A549 (cell line): ENCODE measurements at regions not wholly inside any gene's neighbourhood (a gene's known extent, or its start where the extent isn't known, plus 50 kb on each side); places are given as distances from the start of the nearest gene placed in this dataset.

Experiments used
- ATAC-seq, 2 experiments: fragments of 200-7000 bp in 1 of 2; fragments of >200 bp in 1 of 2; cut with Nextera tagmentation in 1 of 2; cut with Tn5 transposase in 1 of 2; 3 replicates each; pipeline versions ENCODE4 v1.8.0 to v1.9.1; 2018 to 2020; ENCODE audit warnings: mild to moderate bottlenecking in 1 of 2, moderate library complexity in 1 of 2
- CTCF ChIA-PET: fragments of 300-600 bp; sonication (Branson Sonifier 250); formaldehyde crosslinking; extraction: SDS; loops from one replicate; lab custom pipeline; 2021; ENCODE audit warnings: antibody characterized with exemption, inconsistent platforms; lab: Yijun Ruan, JAX
- POLR2A ChIA-PET: fragments of 350-600 bp; formaldehyde crosslinking; extraction: SDS; loops from one replicate; lab custom pipeline; 2021; ENCODE audit warnings: antibody characterized with exemption, inconsistent platforms; lab: Yijun Ruan, JAX
- DNase-seq, 2 experiments: peaks; one replicate each; pipeline versions ENCODE4 v3.0.0 to v3.0.0-alpha.2; 2011 to 2016; ENCODE audit warnings: low read depth in 1 of 2, low spot score in 1 of 2
- FAIRE-seq: peaks from 2 replicates; lab custom pipeline; 2011; peaks lifted over from hg19 to GRCh38; lab: Jason Lieb, UNC
- H3K27ac ChIP-seq, 2 experiments: fragments of >200 bp; sonication (Bioruptor Twin); formaldehyde crosslinking; 3 replicates each; pipeline ENCODE4 v1.5.1; 2016 to 2017
- H3K4me1 ChIP-seq: fragments of >200 bp; sonication (Bioruptor Twin); formaldehyde crosslinking; 3 replicates; pipeline ENCODE4 v1.6.1; 2016
- H3K4me2 ChIP-seq: fragments of >200 bp; sonication (Bioruptor Twin); formaldehyde crosslinking; 3 replicates; pipeline ENCODE4 v1.6.1; 2016
- H3K4me3 ChIP-seq: fragments of >200 bp; sonication (Bioruptor Twin); formaldehyde crosslinking; 3 replicates; pipeline ENCODE4 v1.5.1; 2016
- H3K9me3 ChIP-seq: fragments of >200 bp; sonication (Bioruptor Twin); formaldehyde crosslinking; 3 replicates; pipeline ENCODE4 v1.6.1; 2016
- CHD2 ChIP-seq: fragments of 150-350 bp; IDR thresholded peaks from 2 replicates; pipeline ENCODE4 v1.6.1; 2014; ENCODE audit warnings: low read length; ENCODE audit not compliant: partially characterized antibody
- CHD4 ChIP-seq: fragments of 200-600 bp; sonication (generic); IDR thresholded peaks from 2 replicates; pipeline ENCODE4 v1.6.1; 2016; ENCODE audit warnings: antibody characterized with exemption, mild to moderate bottlenecking, borderline replicate concordance
- EHF ChIP-seq: fragments of 250-450 bp; sonication (Bioruptor Pico); IDR thresholded peaks from 2 replicates; pipeline ENCODE4 v1.5.0; 2020; ENCODE audit warnings: mild to moderate bottlenecking
- EP300 ChIP-seq, 2 experiments: fragments of >200 bp; sonication (Bioruptor Twin); formaldehyde crosslinking; IDR thresholded peaks; 2 replicates in 1 of 2; 3 replicates in 1 of 2; pipeline ENCODE4 v1.6.1; 2016 to 2017
- ESRRA ChIP-seq: fragments of 150-350 bp; IDR thresholded peaks from 2 replicates; pipeline ENCODE4 v1.6.1; 2014; ENCODE audit warnings: mild to moderate bottlenecking, low read length, borderline replicate concordance
- FOSB ChIP-seq: fragments of 250-450 bp; sonication (Bioruptor Pico); IDR thresholded peaks from 2 replicates; pipeline ENCODE4 v1.5.0; 2020; ENCODE audit warnings: mild to moderate bottlenecking, moderate library complexity
- FOSL2 ChIP-seq, 2 experiments: fragments of 450-650 bp in 1 of 2; fragments of >200 bp in 1 of 2; sonication (Bioruptor Twin) in 1 of 2; formaldehyde crosslinking; IDR thresholded peaks; 2 replicates each; pipeline versions ENCODE4 v1.5.0 to v1.6.1; 2016 to 2020; ENCODE audit warnings: mild to moderate bottlenecking in 1 of 2, moderate library complexity in 1 of 2
- GATA3 ChIP-seq: IDR thresholded peaks from 2 replicates; pipeline ENCODE4 v1.6.1; 2012; ENCODE audit warnings: borderline replicate concordance
- HOXA7 ChIP-seq: fragments of 250-450 bp; sonication (Bioruptor Pico); IDR thresholded peaks from 2 replicates; pipeline ENCODE4 v1.5.0; 2020; ENCODE audit warnings: mild to moderate bottlenecking, moderate library complexity
- JUN ChIP-seq, 2 experiments: fragments of >200 bp; sonication (Bioruptor Twin); formaldehyde crosslinking; IDR thresholded peaks; 2 replicates in 1 of 2; 3 replicates in 1 of 2; pipeline ENCODE4 v1.6.1; 2016 to 2017
- KDM5A ChIP-seq: fragments of 200-600 bp; sonication (generic); IDR thresholded peaks from 2 replicates; pipeline ENCODE4 v1.6.1; 2016; ENCODE audit warnings: antibody characterized with exemption, mild to moderate bottlenecking
- NFE2L2 ChIP-seq: fragments of 150-350 bp; conservative IDR thresholded peaks from 2 replicates; pipeline ENCODE4 v1.6.1; 2014; ENCODE audit warnings: low read length
- NPAS2 ChIP-seq: fragments of 250-450 bp; sonication (Bioruptor Pico); IDR thresholded peaks from 2 replicates; pipeline ENCODE4 v1.8.0; 2022; ENCODE audit warnings: mild to moderate bottlenecking, moderate library complexity, borderline replicate concordance
- PHF8 ChIP-seq: fragments of 200-600 bp; sonication (generic); IDR thresholded peaks from 2 replicates; pipeline ENCODE4 v1.6.1; 2016; ENCODE audit warnings: low read depth, mild to moderate bottlenecking, antibody characterized with exemption, moderate library complexity, borderline replicate concordance
- RAD21 ChIP-seq, 2 experiments: fragments of >200 bp in 1 of 2; sonication (Bioruptor Twin) in 1 of 2; formaldehyde crosslinking in 1 of 2; IDR thresholded peaks in 1 of 2; conservative IDR thresholded peaks in 1 of 2; 2 replicates in 1 of 2; 3 replicates in 1 of 2; pipeline ENCODE4 v1.6.1; 2012 to 2018; ENCODE audit warnings: inconsistent platforms in 1 of 2
- RARB ChIP-seq: fragments of 250-450 bp; sonication (Bioruptor Pico); IDR thresholded peaks from 2 replicates; pipeline ENCODE4 v1.8.0; 2021; ENCODE audit warnings: mild to moderate bottlenecking, moderate library complexity
- RCOR1 ChIP-seq: fragments of 150-350 bp; IDR thresholded peaks from 2 replicates; pipeline ENCODE4 v1.6.1; 2014; ENCODE audit warnings: antibody characterized with exemption, low read length, low read depth
- RFX5 ChIP-seq: fragments of 450-650 bp; IDR thresholded peaks from 2 replicates; pipeline ENCODE4 v1.7.1; 2014; ENCODE audit warnings: antibody characterized with exemption, mild to moderate bottlenecking, moderate library complexity
- RNF2 ChIP-seq: fragments of 200-600 bp; sonication (generic); IDR thresholded peaks from 2 replicates; pipeline ENCODE4 v1.6.1; 2016; ENCODE audit warnings: low read depth, mild to moderate bottlenecking, antibody characterized with exemption, moderate library complexity, borderline replicate concordance
- SREBF2 ChIP-seq: fragments of 450-650 bp; IDR thresholded peaks from 2 replicates; pipeline ENCODE4 v1.6.1; 2014; ENCODE audit warnings: mild to moderate bottlenecking, moderate library complexity
- ZC3H11A ChIP-seq: fragments of 450-650 bp; IDR thresholded peaks from 2 replicates; pipeline ENCODE4 v1.6.1; 2014; ENCODE audit warnings: antibody characterized with exemption, mild to moderate bottlenecking
- WGBS: methylation state at CpG from one replicate; pipeline ENCODE4 v1.1.6; 2017; ENCODE audit errors: missing lambda C conversion rate; 5-methylcytosine and 5-hydroxymethylcytosine counted together
- TF ChIP-seq, protein P1 (sequence below): IDR thresholded peaks from 2 replicates; pipeline ENCODE4 v1.6.1; 2012
- TF ChIP-seq, protein P2 (sequence below): fragments of >200 bp; sonication (Bioruptor Twin); formaldehyde crosslinking; IDR thresholded peaks from 3 replicates; pipeline ENCODE4 v1.5.1; 2016
- TF ChIP-seq, protein P3 (sequence below): fragments of >200 bp; sonication (Bioruptor Twin); formaldehyde crosslinking; IDR thresholded peaks from 3 replicates; pipeline ENCODE4 v1.6.1; 2016
- TF ChIP-seq, protein P4 (sequence below): fragments of 150-350 bp; IDR thresholded peaks from 2 replicates; pipeline ENCODE4 v1.6.1; 2014; ENCODE audit warnings: low read depth, mild to moderate bottlenecking, low read length
- TF ChIP-seq, protein P5 (sequence below): fragments of 250-450 bp; sonication (Bioruptor Pico); IDR thresholded peaks from 2 replicates; pipeline ENCODE4 v1.5.0; 2020; ENCODE audit warnings: low read depth, mild to moderate bottlenecking, moderate library complexity

DNA sequence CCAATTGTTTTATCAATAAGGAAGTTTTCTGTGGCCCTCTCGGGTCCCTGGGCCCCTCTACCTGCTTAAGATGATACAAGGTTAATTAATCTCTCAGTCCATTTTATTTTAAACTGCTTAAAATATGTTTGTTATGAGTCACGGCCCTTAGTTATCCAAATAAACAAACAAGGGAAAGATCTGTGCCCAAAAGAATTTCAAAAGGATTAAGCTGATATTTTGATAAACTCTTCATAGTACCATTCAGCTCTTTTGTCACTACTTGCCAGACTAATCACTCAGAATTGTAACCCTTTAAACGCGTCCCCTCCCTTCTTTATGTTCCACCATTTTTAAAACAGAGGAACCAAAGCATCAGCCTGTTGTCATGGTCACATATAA, 144.7 kb upstream of the STK17B start:
- ChIA-PET CTCF (interaction anchor here (0.6 to 1.4 kb wide), 2 partner anchors 8 to 14 kb away, joined by 3 read pairs; no protein-coding TSS in a partner anchor), POLR2A (no interaction called here)
- FAIRE-seq: no peak
- TF ChIP-seq NFE2L2: no peak
- TF ChIP-seq CHD2: no peak
- 0 out of 2 replicates have a peak, but pooled peaks have one; percentile 38 for TF ChIP-seq GATA3
- TF ChIP-seq KDM5A: no peak
- no peak for TF ChIP-seq CHD4
- no peak for TF ChIP-seq EP300 (IDR thresholded peaks at IDR 0.05)
- no peak for TF ChIP-seq RARB (CRISPR knock-in tag)
- TF ChIP-seq JUN (IDR thresholded peaks at IDR 0.05): no peak
- no peak for TF ChIP-seq FOSL2 (IDR thresholded peaks at IDR 0.05)
- 0 out of 2 replicates have a peak, but pooled peaks have one; percentile 45 for TF ChIP-seq FOSL2 (CRISPR knock-in tag; IDR thresholded peaks at IDR 0.05)
- TF ChIP-seq RNF2: no peak
- TF ChIP-seq, all 56 proteins: peak for 2
- Histone ChIP-seq H3K4me1 (peaks cover 27% of the 10 kb centered on the region), H3K4me3 (no peak overlapping the region; the same call in 2 of the 3 replicates), H3K9me3 (no peaks in the 10 kb centered on the region), H3K27ac (peak overlapping the region; percentile 37 to 67; a peak in 5 of 6 replicates), H3K4me2 (peak overlapping the region; percentile 68)
- 19% methylated on average over 4 of the region's 4 CpGs for WGBS
- ATAC-seq (peak in 1 of 2 experiments; percentile 41; a peak in 3 of 6 replicates), DNase-seq (peak in 1 of 2 experiments; percentile 20)

DNA sequence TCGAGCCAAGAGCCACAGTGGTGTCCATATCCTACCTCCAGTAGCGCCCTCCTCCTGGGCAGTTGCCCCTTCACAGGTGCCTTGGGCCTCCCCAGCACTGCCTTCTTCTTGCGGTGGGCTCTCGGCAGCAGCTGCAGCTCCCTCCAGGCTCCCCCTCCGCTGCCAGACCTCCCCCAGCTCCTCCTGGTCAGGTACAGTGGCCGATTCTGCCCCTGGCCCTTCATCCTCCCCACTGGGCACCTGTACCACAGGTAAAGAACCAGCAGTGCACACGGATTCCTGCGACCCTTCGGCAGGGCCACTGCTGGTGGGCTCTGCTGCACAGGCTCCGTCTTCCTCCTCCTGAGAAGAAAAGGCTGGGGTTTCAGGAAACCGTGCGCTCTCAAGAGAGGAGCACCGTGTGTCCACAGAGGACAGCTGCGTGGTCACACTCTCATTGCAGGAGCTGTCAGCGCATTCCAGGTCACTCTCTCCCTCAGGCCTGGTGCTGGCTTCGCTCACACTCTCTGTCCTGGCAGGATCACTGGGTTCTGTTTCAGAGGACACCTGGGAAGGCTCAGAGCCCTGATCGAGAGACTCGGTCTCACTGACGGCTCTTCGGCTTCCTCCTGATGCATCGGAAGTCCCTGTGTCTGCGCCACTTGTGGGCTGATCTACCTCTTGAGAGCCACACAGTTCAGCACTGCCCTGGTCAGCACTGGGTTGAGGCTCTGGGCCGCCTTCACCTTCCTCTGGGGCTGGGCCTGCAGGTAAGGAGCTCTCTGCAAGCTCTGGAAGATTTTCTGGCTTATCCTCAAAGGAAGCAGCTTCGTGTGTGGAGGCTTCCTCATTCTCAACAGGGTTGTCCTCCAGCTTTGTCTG, 147.4 kb upstream of the STK17B start:
- Histone ChIP-seq H3K4me3 (no peak overlapping the region), H3K4me1 (peaks cover 31% of the 10 kb centered on the region), H3K4me2 (no peak overlapping the region), H3K27ac (no peak overlapping the region), H3K9me3 (no peaks in the 10 kb centered on the region)
- ChIA-PET CTCF (interaction anchor here (0.6 to 1.5 kb wide), 5 partner anchors 11 to 42 kb away, joined by 3 to 5 read pairs (median 3); no protein-coding TSS in a partner anchor), POLR2A (no interaction called here)
- WGBS: 96% methylated on average over 12 of the region's 24 CpGs
- ATAC-seq: no peak
- no peak for FAIRE-seq
- no peak for DNase-seq
- TF ChIP-seq NPAS2 (CRISPR knock-in tag): no peak
- TF ChIP-seq, protein P1, sequence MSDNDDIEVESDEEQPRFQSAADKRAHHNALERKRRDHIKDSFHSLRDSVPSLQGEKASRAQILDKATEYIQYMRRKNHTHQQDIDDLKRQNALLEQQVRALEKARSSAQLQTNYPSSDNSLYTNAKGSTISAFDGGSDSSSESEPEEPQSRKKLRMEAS: no peak
- TF ChIP-seq, protein P2, sequence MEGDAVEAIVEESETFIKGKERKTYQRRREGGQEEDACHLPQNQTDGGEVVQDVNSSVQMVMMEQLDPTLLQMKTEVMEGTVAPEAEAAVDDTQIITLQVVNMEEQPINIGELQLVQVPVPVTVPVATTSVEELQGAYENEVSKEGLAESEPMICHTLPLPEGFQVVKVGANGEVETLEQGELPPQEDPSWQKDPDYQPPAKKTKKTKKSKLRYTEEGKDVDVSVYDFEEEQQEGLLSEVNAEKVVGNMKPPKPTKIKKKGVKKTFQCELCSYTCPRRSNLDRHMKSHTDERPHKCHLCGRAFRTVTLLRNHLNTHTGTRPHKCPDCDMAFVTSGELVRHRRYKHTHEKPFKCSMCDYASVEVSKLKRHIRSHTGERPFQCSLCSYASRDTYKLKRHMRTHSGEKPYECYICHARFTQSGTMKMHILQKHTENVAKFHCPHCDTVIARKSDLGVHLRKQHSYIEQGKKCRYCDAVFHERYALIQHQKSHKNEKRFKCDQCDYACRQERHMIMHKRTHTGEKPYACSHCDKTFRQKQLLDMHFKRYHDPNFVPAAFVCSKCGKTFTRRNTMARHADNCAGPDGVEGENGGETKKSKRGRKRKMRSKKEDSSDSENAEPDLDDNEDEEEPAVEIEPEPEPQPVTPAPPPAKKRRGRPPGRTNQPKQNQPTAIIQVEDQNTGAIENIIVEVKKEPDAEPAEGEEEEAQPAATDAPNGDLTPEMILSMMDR: no peak
- no peak for TF ChIP-seq SREBF2
- no peak for TF ChIP-seq RCOR1

DNA sequence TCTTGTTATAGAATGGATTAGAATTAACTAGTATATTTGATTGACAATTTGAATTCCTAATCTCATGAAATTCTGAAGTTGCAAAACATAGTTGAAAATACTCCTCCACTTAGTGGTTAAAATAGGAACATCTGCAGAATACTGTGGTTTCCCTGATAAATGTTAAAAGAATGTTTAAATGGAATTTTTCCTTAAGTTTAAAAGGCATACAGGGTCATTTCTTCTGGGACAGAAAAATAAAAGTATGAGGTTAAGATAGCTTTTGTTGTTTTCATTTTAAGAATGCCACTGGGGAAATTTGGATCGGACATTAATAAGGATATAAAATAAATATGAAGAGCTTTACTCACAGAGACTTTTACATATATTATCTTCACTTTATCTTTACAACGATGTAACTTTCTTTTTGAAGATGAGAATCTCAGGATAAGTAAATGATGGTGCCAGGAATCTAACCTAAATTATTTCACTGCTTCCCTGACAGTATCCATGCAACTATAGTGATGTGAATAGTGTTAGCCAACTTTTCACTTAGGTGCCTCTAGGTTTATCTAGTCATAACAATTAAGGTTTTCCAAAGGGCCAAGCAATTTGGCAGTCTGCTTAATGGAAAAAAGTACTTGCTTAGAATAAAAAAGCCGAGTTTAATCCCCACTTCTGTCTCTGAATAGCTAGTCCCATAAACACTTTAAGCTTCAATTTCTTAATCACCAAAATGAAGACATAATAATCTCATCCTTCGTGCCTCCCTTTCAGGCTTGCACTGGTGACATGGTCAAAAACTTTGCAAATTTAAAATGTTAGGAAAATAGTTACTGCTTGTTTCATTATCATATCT, 151.8 kb upstream of the STK17B start:
- 70% methylated on average over 4 of the region's 4 CpGs for WGBS
- DNase-seq (no peak), FAIRE-seq (no peak), ATAC-seq (no peak)
- POLR2A ChIA-PET: no interaction called here
- CTCF ChIA-PET: interaction anchor here (1.0 to 2.6 kb wide), 3 partner anchors 9 to 19 kb away, joined by 3 to 15 read pairs (median 3); no protein-coding TSS in a partner anchor
- H3K4me1 ChIP-seq: 0 out of 3 replicates have a peak, but pooled peaks cover 4% of the 10 kb centered on the region
- no peaks in the 10 kb centered on the region for H3K9me3 ChIP-seq
- H3K27ac ChIP-seq: no peak overlapping the region
- no peak overlapping the region for H3K4me2 ChIP-seq
- no peak overlapping the region for H3K4me3 ChIP-seq
- TF ChIP-seq ESRRA (no peak), RCOR1 (no peak), HOXA7 (no peak), EP300 (IDR thresholded peaks at IDR 0.05) (no peak), ZC3H11A (no peak), RARB (CRISPR knock-in tag) (no peak), EHF (CRISPR knock-in tag) (no peak), PHF8 (no peak), RAD21 (conservative IDR thresholded peaks at IDR 0.05 in 1 of 2, IDR thresholded peaks at IDR 0.05 in 1 of 2) (no peak), FOSB (no peak), RFX5 (no peak)
- TF ChIP-seq, protein P3, sequence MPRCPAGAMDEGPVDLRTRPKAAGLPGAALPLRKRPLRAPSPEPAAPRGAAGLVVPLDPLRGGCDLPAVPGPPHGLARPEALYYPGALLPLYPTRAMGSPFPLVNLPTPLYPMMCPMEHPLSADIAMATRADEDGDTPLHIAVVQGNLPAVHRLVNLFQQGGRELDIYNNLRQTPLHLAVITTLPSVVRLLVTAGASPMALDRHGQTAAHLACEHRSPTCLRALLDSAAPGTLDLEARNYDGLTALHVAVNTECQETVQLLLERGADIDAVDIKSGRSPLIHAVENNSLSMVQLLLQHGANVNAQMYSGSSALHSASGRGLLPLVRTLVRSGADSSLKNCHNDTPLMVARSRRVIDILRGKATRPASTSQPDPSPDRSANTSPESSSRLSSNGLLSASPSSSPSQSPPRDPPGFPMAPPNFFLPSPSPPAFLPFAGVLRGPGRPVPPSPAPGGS: no peak
- TF ChIP-seq, protein P4, sequence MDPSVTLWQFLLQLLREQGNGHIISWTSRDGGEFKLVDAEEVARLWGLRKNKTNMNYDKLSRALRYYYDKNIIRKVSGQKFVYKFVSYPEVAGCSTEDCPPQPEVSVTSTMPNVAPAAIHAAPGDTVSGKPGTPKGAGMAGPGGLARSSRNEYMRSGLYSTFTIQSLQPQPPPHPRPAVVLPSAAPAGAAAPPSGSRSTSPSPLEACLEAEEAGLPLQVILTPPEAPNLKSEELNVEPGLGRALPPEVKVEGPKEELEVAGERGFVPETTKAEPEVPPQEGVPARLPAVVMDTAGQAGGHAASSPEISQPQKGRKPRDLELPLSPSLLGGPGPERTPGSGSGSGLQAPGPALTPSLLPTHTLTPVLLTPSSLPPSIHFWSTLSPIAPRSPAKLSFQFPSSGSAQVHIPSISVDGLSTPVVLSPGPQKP: no peak
- TF ChIP-seq, protein P5, sequence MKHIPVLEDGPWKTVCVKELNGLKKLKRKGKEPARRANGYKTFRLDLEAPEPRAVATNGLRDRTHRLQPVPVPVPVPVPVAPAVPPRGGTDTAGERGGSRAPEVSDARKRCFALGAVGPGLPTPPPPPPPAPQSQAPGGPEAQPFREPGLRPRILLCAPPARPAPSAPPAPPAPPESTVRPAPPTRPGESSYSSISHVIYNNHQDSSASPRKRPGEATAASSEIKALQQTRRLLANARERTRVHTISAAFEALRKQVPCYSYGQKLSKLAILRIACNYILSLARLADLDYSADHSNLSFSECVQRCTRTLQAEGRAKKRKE: no peak
